GM12878 (cell line): ENCODE measurements at regions not wholly inside any gene's neighbourhood (a gene's known extent, or its start where the extent isn't known, plus 50 kb on each side); places are given as distances from the start of the nearest gene placed in this dataset.

Experiments used
- ATAC-seq: fragments of 200-7000 bp; cut with Tn5 transposase; 3 replicates; pipeline ENCODE4 v1.9.1; 2020; ENCODE audit warnings: mild to moderate bottlenecking, moderate library complexity
- BruUV-seq: library from RNA; stranded (reverse); fragments of 400-500 nt; replicated peaks from 2 replicates; lab custom pipeline; 2021; lab: Mats Ljungman, UMichigan
- CTCF ChIA-PET: fragments of 300-600 bp; sonication (Branson Sonifier 250); formaldehyde crosslinking; extraction: SDS; loops from one replicate; lab custom pipeline; 2021; ENCODE audit warnings: inconsistent platforms; lab: Yijun Ruan, JAX
- POLR2A ChIA-PET: fragments of 350-600 bp; formaldehyde crosslinking; extraction: SDS; loops from one replicate; lab custom pipeline; 2021; ENCODE audit warnings: inconsistent platforms; lab: Charles Lee
- RAD21 ChIA-PET: fragments of 300-600 bp; sonication (Branson Sonifier 250); formaldehyde crosslinking; loops from one replicate; lab custom pipeline; 2023; ENCODE audit warnings: antibody characterized with exemption; ENCODE audit not compliant: unreplicated experiment; lab: Charles Lee
- SMC1A ChIA-PET: fragments of 300-600 bp; sonication (Branson Sonifier 250); formaldehyde crosslinking; loops from one replicate; lab custom pipeline; 2023; ENCODE audit not compliant: unreplicated experiment, uncharacterized antibody; lab: Charles Lee
- DNase-seq: peaks from one replicate; pipeline ENCODE4 v3.0.0-alpha.2; 2011; ENCODE audit warnings: low read depth, low spot score
- FAIRE-seq: peaks from 3 replicates; lab custom pipeline; 2011; peaks lifted over from hg19 to GRCh38; lab: Jason Lieb, UNC
- H2AFZ ChIP-seq: 2 replicates; pipeline ENCODE4 v1.6.0; 2011; ENCODE audit warnings: low read depth, low read length, control low read depth; ENCODE audit not compliant: control insufficient read depth
- H3K27ac ChIP-seq: 2 replicates; pipeline ENCODE4 v1.5.1; 2011; ENCODE audit warnings: control low read depth; ENCODE audit not compliant: control insufficient read depth, insufficient read depth
- H3K27me3 ChIP-seq, 2 experiments: replicated peaks in 1 of 2; 2 replicates each; pipeline versions ENCODE4 v1.6.0 to v1.6.1; 2011; ENCODE audit warnings: low read length in 1 of 2; ENCODE audit not compliant: control insufficient read depth in 2 of 2, insufficient read depth in 2 of 2
- H3K36me3 ChIP-seq, 2 experiments: 2 replicates each; pipeline ENCODE4 v1.5.1; 2011; ENCODE audit warnings: low read length in 1 of 2; ENCODE audit not compliant: control insufficient read depth in 2 of 2, insufficient read depth in 2 of 2
- H3K4me1 ChIP-seq: 2 replicates; pipeline ENCODE4 v1.6.1; 2011; ENCODE audit warnings: mild to moderate bottlenecking, low read length, moderate library complexity, mixed read lengths; ENCODE audit not compliant: control insufficient read depth, insufficient read depth
- H3K4me2 ChIP-seq: 2 replicates; pipeline ENCODE4 v1.6.0; 2011; ENCODE audit warnings: control low read depth; ENCODE audit not compliant: control insufficient read depth, insufficient read depth
- H3K4me3 ChIP-seq: fragments of 200-600 bp; sonication (generic); 2 replicates; pipeline ENCODE4 v1.5.1; 2016
- H3K79me2 ChIP-seq: 2 replicates; pipeline ENCODE4 v1.6.0; 2011; ENCODE audit warnings: low read length; ENCODE audit not compliant: control insufficient read depth, insufficient read depth
- H3K9ac ChIP-seq: 2 replicates; pipeline ENCODE4 v1.8.0; 2011; ENCODE audit warnings: low read length, control low read depth, mixed read lengths; ENCODE audit not compliant: control insufficient read depth, insufficient read depth
- H3K9me3 ChIP-seq: replicated peaks from 3 replicates; pipeline ENCODE4 v1.5.1; 2011; ENCODE audit warnings: mild to moderate bottlenecking, low read length; ENCODE audit not compliant: control insufficient read depth, insufficient read depth
- H4K20me1 ChIP-seq: 2 replicates; pipeline ENCODE4 v1.6.0; 2011; ENCODE audit not compliant: control insufficient read depth, insufficient read depth
- BCL3 ChIP-seq: IDR thresholded peaks from 2 replicates; pipeline ENCODE4 v1.6.1; 2011; ENCODE audit warnings: borderline replicate concordance, low read depth, mild to moderate bottlenecking, moderate library complexity, low read length; ENCODE audit not compliant: insufficient read depth, poor library complexity, severe bottlenecking
- MEF2B ChIP-seq: fragments of 450-650 bp; IDR thresholded peaks from 2 replicates; pipeline ENCODE4 v1.6.1; 2018; ENCODE audit warnings: mild to moderate bottlenecking, moderate library complexity; ENCODE audit not compliant: partially characterized antibody, poor library complexity, severe bottlenecking
- PAX8 ChIP-seq: fragments of 450-650 bp; IDR thresholded peaks from 2 replicates; pipeline ENCODE4 v1.6.1; 2017; ENCODE audit warnings: mild to moderate bottlenecking, moderate library complexity
- SIX5 ChIP-seq: IDR thresholded peaks from 2 replicates; pipeline ENCODE4 v1.6.1; 2011; ENCODE audit warnings: mild to moderate bottlenecking, low read depth, low read length, moderate library complexity; ENCODE audit not compliant: severe bottlenecking
- ZSCAN29 ChIP-seq: fragments of 450-650 bp; IDR thresholded peaks from 2 replicates; pipeline ENCODE4 v1.6.1; 2017; ENCODE audit warnings: mild to moderate bottlenecking, moderate library complexity
- WGBS: methylation state at CpG from one replicate; pipeline ENCODE4 v1.1.6; 2016; ENCODE audit warnings: low lambda C conversion rate; ENCODE audit not compliant: insufficient replicate concordance, insufficient coverage; ENCODE audit errors: missing lambda C conversion rate; 5-methylcytosine and 5-hydroxymethylcytosine counted together
- in situ Hi-C: fragments of 300-500 bp; cut with MboI; formaldehyde crosslinking; loops from 9 replicates; pipeline ENCODE4 v1.14.3; 2018; ENCODE audit warnings: mixed read lengths
- intact Hi-C: fragments of 100-400 bp; cut with micrococcal nuclease; formaldehyde crosslinking; loops from one replicate; pipeline ENCODE4 v1.14.2; 2022; ENCODE audit not compliant: unreplicated experiment

DNA sequence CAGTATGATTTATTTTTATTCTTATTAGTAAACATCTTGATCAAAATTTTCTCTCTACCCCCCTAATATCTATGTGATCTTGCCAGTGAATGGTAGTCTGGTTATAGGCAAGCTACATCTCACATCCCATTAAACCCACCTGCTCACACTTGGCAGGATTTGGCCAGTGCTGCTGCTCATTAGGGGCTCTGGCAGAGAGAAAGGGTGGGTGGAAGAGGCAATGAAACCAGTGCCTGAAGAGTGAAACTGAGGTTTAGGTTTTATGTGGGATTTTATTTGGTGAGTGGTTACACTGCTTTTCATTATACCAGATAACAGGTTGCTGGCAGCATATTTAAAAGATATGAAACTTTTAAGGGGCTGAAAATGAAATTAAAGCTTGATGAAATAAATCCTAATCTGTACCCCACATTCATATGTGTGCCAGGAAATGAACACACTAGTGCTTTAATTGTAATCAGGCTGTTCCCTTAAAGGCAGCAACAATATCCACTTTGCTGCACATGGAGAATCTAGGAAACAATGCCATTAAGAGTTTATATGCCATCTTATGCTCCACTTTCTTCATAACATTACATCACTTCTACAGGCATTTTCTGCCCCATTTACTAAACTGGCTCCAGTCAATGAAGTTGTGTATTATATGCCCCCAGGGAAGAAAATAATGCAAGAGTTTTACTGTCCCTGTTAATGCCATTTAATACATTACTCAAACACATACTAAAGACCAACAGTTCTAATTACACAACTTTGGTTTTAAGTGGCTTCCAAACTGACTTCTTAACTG lies 688.7 kb downstream of the MECOM start (continued):
- TF ChIP-seq MEF2B (no peak), PAX8 (no peak)

DNA sequence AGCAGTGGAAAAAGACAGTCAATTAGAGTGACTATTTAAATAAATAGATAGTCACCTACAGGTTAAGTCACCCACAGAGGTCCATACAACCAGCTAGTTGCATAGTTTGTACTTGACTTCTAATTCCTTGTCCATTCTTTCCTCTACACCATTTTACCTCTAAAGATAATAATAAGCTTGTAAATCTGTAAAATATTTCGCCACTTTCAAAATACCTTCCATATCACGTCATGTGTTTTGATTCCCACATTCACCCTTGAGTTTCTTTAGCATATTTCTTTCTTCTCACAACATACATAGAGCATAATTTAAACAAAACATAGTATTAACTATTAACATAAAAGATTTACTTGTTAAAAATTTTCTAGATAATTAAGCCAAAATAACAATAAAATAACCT lies 689.6 kb downstream of the MECOM start:
- SMC1A ChIA-PET: no interaction called here
- no peak for FAIRE-seq
- Histone ChIP-seq H3K4me3 (no peak overlapping the region), H3K9ac (no peak overlapping the region), H3K27ac (no peak overlapping the region), H3K79me2 (no peaks in the 10 kb centered on the region), H3K36me3 (no peaks in the 10 kb centered on the region), H4K20me1 (no peaks in the 10 kb centered on the region), H3K4me2 (no peak overlapping the region), H3K4me1 (no peaks in the 10 kb centered on the region), H3K9me3 (no peaks in the 10 kb centered on the region), H3K27me3 (no peaks in the 10 kb centered on the region), H2AFZ (no peak overlapping the region)
- intact Hi-C loops: no loop called here
- TF ChIP-seq ZSCAN29 (no peak), SIX5 (no peak), BCL3 (no peak)
- in situ Hi-C loops: no loop called here
- RAD21 ChIA-PET: no interaction called here
- 3% methylated on average over 2 of the region's 2 CpGs for WGBS
- ATAC-seq: no peak
- POLR2A ChIA-PET: no interaction called here
- no TSS peak for BruUV-seq
- CTCF ChIA-PET: no interaction called here
- no peak for DNase-seq
